ENCODE measurements at regions not wholly inside any gene's neighbourhood (a gene's known extent, or its start where the extent isn't known, plus 50 kb on each side); places are given as distances from the start of the nearest gene placed in this dataset.

- no peak for DNase-seq (ENCODE audit: low spot score)
- ATAC-seq (ENCODE audit: low FRiP score) = no peak
- TF ChIP-seq CTCF (IDR thresholded peaks at IDR 0.05) = no peak
Measured at GRCh38 chr3:8442993-8443650, 58.5 kb upstream of the LMCD1 start.

- ATAC-seq (ENCODE audit: low FRiP score) (peak; percentile 77), DNase-seq (ENCODE audit: low spot score) (peak; percentile 41)
- TF ChIP-seq CTCF (IDR thresholded peaks at IDR 0.05) = no peak
Measured at GRCh38 chr3:8443829-8444791, 57.5 kb upstream of the LMCD1 start.

DNA sequence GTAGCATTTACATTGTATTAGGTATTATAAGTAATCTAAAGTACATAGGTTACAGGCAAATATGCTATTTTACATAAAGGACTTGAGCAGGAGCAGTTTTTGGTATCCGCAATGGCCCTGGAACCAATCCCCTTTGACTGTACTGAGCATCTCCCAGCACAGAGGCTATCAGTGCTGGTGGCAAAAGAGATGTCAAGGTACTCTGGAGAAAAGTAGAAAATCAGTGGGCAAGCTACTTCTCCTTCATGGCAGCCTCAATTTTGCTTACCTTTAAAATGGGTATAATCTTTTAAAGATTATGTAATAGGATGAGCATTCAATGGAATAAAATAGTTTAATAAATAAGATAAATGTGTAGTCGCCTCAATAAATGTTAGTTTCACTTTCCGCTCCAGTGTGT, 56.7 kb upstream of the LMCD1 start:
- DNase-seq (ENCODE audit: low spot score) = no peak
- TF ChIP-seq CTCF (IDR thresholded peaks at IDR 0.05) = no peak
- ATAC-seq (ENCODE audit: low FRiP score) = no peak

DNA sequence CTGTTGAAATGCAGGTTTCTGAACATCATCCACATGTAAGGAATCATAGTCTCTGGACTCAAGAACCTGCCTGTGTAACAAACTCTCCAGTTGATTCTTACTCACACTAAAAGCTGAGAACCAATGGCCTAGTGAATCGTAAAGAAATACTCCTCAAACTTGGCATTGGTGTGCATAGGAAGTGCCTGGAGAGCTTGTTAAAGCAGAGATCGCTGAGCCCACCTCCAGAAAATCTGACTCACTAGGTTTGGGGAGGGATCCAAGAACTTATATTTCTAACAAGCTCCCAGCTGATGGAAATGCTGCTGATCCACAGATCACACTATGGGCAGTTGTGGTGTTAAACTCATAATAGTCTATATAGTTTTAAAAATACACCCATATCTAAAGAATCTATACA, 55.8 kb upstream of the LMCD1 start:
- DNase-seq (ENCODE audit: low spot score) (no peak), ATAC-seq (ENCODE audit: low FRiP score) (peak; percentile 46)
- TF ChIP-seq CTCF (IDR thresholded peaks at IDR 0.05) = no peak

DNA sequence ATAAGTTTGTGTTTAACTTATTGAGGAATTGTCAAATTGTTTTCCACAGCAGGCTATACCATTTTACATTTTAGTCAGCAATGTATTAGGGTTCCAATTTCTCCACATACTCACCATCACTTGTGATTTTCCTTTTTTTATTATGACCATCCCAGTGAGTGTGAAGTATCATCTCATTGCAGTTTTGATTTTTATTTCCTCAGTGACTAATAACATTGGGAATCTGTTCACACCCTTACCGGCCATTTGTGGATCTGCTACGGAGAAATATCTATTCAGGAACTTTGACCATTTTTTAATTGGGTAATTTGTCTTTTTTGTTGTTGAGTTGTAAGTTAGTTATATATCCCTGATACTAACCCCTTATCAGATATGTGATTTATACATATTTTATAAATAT, 54.8 kb upstream of the LMCD1 start:
- no peak for TF ChIP-seq CTCF (IDR thresholded peaks at IDR 0.05)
- ATAC-seq (ENCODE audit: low FRiP score) = no peak
- DNase-seq (ENCODE audit: low spot score) = no peak

DNA sequence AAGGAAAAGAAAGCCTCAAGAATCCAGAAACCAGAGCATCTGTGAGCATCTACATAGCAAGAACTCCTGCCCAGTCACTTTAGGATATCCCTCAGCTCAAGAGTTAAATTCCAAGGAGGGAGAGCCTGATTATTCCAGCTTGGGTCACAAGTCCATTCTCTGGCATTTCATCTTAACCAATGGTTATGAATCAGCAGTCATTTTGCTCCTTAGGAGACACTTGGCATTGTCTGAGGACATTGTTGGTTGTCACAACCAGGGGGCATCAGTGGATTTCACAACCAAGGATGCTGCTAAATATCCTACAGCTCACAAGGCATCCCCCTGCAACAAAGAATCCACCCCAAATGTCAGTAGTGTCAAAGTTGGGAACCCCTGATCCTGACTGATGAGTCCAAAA, 51.0 kb upstream of the LMCD1 start:
- no peak for ATAC-seq (ENCODE audit: low FRiP score)
- no peak for TF ChIP-seq CTCF (IDR thresholded peaks at IDR 0.05)
- no peak for DNase-seq (ENCODE audit: low spot score)

All from omental fat pad (tissue), 3 donors.